ENCODE measurements at regions not wholly inside any gene's neighbourhood (a gene's known extent, or its start where the extent isn't known, plus 50 kb on each side); places are given as distances from the start of the nearest gene placed in this dataset.
A peak's percentile ranks its signal among the peaks of the same experiment; 100 is the strongest.

GRCh38 chr10:29751684-29752083, 116.9 kb upstream of the SVIL start:
- Histone ChIP-seq H3K4me1 (ENCODE audit: control insufficient read depth in 1 of 2, insufficient read depth in 2 of 2, low read depth in 1 of 2, low read length in 1 of 2) (peaks cover 0 to under 1% of the 10 kb centered on the region in 2 experiments; a peak in 2 of 4 replicates), H3K9me2 (no peaks in the 10 kb centered on the region), H3K79me2 (ENCODE audit: insufficient read depth) (no peaks in the 10 kb centered on the region), H4K20me1 (ENCODE audit: insufficient read depth) (no peaks in the 10 kb centered on the region), H3F3A (replicated peaks; ENCODE audit: insufficient read depth) (peaks cover 4% of the 10 kb centered on the region), H3K4me2 (no peak overlapping the region), H3K9ac (no peak overlapping the region), H2AFZ (ENCODE audit: low read depth) (no peak overlapping the region), H3K27me3 (ENCODE audit: insufficient read depth) (no peaks in the 10 kb centered on the region), H3K9me3 (no peaks in the 10 kb centered on the region), H3K27ac (ENCODE audit: low read depth in 2 of 2, low read length in 1 of 2) (no peak overlapping the region), H3K36me3 (replicated peaks in 1 of 2; ENCODE audit: control insufficient read depth in 1 of 2, insufficient read depth in 2 of 2, low read length in 1 of 2) (no peaks in the 10 kb centered on the region), H3K4me3 (ENCODE audit: low read depth in 2 of 2, low read length in 1 of 2) (no peak overlapping the region)
- CTCF ChIA-PET, result interaction anchor here (0.9 kb wide), 1 partner anchor 118 kb away, joined by 3 read pairs; no protein-coding TSS in a partner anchor
- DNase-seq, result no peak
- no peak for TF ChIP-seq NFIC (IDR thresholded peaks at IDR 0.05; ENCODE audit: borderline replicate concordance)
- TF ChIP-seq SMC3 (IDR thresholded peaks at IDR 0.05; ENCODE audit: low read depth, low read length), result no peak
- no peak for TF ChIP-seq FOXJ3 (CRISPR knock-in tag; IDR thresholded peaks at IDR 0.05)
- TF ChIP-seq, protein P1, sequence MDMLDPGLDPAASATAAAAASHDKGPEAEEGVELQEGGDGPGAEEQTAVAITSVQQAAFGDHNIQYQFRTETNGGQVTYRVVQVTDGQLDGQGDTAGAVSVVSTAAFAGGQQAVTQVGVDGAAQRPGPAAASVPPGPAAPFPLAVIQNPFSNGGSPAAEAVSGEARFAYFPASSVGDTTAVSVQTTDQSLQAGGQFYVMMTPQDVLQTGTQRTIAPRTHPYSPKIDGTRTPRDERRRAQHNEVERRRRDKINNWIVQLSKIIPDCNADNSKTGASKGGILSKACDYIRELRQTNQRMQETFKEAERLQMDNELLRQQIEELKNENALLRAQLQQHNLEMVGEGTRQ (IDR thresholded peaks at IDR 0.05; ENCODE audit: borderline replicate concordance, low read depth, low read length), result no peak
- no peak for TF ChIP-seq EP300 (IDR thresholded peaks at IDR 0.05; ENCODE audit: borderline replicate concordance in 1 of 2, low read depth in 1 of 2, low read length in 1 of 2)
- no peak for TF ChIP-seq EZH2phosphoT487 (IDR thresholded peaks at IDR 0.05; ENCODE audit: borderline replicate concordance, low read depth)
- TF ChIP-seq GATA2 (CRISPR knock-in tag; IDR thresholded peaks at IDR 0.05), result no peak
- TF ChIP-seq JUND (IDR thresholded peaks at IDR 0.05), result no peak
- no peak for TF ChIP-seq MEF2A (IDR thresholded peaks at IDR 0.05; ENCODE audit: borderline replicate concordance, low read depth)
- TF ChIP-seq FOXM1 (IDR thresholded peaks at IDR 0.05; ENCODE audit: low read depth), result no peak
- TF ChIP-seq, protein P2, sequence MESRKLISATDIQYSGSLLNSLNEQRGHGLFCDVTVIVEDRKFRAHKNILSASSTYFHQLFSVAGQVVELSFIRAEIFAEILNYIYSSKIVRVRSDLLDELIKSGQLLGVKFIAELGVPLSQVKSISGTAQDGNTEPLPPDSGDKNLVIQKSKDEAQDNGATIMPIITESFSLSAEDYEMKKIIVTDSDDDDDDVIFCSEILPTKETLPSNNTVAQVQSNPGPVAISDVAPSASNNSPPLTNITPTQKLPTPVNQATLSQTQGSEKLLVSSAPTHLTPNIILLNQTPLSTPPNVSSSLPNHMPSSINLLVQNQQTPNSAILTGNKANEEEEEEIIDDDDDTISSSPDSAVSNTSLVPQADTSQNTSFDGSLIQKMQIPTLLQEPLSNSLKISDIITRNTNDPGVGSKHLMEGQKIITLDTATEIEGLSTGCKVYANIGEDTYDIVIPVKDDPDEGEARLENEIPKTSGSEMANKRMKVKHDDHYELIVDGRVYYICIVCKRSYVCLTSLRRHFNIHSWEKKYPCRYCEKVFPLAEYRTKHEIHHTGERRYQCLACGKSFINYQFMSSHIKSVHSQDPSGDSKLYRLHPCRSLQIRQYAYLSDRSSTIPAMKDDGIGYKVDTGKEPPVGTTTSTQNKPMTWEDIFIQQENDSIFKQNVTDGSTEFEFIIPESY (IDR thresholded peaks at IDR 0.05; ENCODE audit: borderline replicate concordance, low read depth), result no peak
- TF ChIP-seq, protein P3, sequence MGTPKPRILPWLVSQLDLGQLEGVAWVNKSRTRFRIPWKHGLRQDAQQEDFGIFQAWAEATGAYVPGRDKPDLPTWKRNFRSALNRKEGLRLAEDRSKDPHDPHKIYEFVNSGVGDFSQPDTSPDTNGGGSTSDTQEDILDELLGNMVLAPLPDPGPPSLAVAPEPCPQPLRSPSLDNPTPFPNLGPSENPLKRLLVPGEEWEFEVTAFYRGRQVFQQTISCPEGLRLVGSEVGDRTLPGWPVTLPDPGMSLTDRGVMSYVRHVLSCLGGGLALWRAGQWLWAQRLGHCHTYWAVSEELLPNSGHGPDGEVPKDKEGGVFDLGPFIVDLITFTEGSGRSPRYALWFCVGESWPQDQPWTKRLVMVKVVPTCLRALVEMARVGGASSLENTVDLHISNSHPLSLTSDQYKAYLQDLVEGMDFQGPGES (IDR thresholded peaks at IDR 0.05; ENCODE audit: low read depth, low read length), result no peak
- no peak for TF ChIP-seq NRF1 (IDR thresholded peaks at IDR 0.05; ENCODE audit: low read depth, low read length)
- TF ChIP-seq SIN3A (IDR thresholded peaks at IDR 0.05; ENCODE audit: borderline replicate concordance, low read depth, low read length), result no peak
- POLR2A ChIA-PET, result no interaction called here
- 80% methylated on average over 4 of the region's 4 CpGs for WGBS (ENCODE audit: low lambda C conversion rate)

DNA sequence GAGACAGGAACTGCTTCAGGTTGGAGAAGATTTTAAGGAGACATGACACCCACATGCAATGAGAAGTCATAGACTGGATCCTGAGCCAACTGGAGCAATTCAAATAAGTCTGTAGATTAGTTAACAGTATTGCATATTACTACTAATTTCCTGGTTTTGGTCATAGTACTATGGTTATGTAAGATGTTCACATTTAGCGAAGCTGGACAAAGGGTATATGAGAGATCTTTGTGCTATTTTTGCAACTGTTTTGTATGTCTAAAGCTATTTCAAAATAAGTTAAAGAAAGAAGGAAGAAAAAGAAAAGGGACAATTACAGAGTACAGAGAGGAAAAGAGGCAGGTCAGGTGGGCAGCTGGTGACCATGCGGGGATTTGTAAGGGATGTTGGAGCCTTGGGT, 116.5 kb upstream of the SVIL start:
- Histone ChIP-seq H2AFZ (ENCODE audit: low read depth) (no peak overlapping the region), H3K79me2 (ENCODE audit: insufficient read depth) (no peaks in the 10 kb centered on the region), H3K9ac (no peak overlapping the region), H3F3A (replicated peaks; ENCODE audit: insufficient read depth) (peaks cover 2% of the 10 kb centered on the region), H3K27ac (ENCODE audit: low read depth in 2 of 2, low read length in 1 of 2) (peak overlapping the region in 1 of 2 experiments; percentile 34; a peak in 1 of 4 replicates), H3K36me3 (replicated peaks in 1 of 2; ENCODE audit: control insufficient read depth in 1 of 2, insufficient read depth in 2 of 2, low read length in 1 of 2) (no peaks in the 10 kb centered on the region), H4K20me1 (ENCODE audit: insufficient read depth) (no peaks in the 10 kb centered on the region), H3K4me1 (ENCODE audit: control insufficient read depth in 1 of 2, insufficient read depth in 2 of 2, low read depth in 1 of 2, low read length in 1 of 2) (peaks cover 0 to 5% of the 10 kb centered on the region in 2 experiments; a peak in 2 of 4 replicates), H3K4me2 (no peak overlapping the region), H3K27me3 (ENCODE audit: insufficient read depth) (no peaks in the 10 kb centered on the region), H3K4me3 (ENCODE audit: low read depth in 2 of 2, low read length in 1 of 2) (no peak overlapping the region), H3K9me3 (no peaks in the 10 kb centered on the region), H3K9me2 (no peaks in the 10 kb centered on the region)
- CTCF ChIA-PET, result no interaction called here
- POLR2A ChIA-PET, result no interaction called here
- no peak for DNase-seq
- 94% methylated on average over 2 of the region's 2 CpGs for WGBS (ENCODE audit: low lambda C conversion rate)
- TF ChIP-seq RCOR1 (IDR thresholded peaks at IDR 0.05; ENCODE audit: low read length), result no peak

All from SK-N-SH (cell line).